ENCODE measurements at regions not wholly inside any gene's neighbourhood (a gene's known extent, or its start where the extent isn't known, plus 50 kb on each side); places are given as distances from the start of the nearest gene placed in this dataset.

- Histone ChIP-seq H3K36me3 (replicated peaks in 1 of 2; ENCODE audit: control insufficient read depth in 1 of 2, insufficient read depth in 2 of 2, low read length in 2 of 2) (no peaks in the 10 kb centered on the region), H3K4me3 (replicated peaks in 1 of 3; ENCODE audit: insufficient read depth in 1 of 3, low read depth in 2 of 3, low read length in 3 of 3) (no peak overlapping the region), H3K4me2 (ENCODE audit: low read depth, low read length) (no peak overlapping the region), H3K4me1 (ENCODE audit: insufficient read depth, low read length) (no peaks in the 10 kb centered on the region), H3K27ac (ENCODE audit: extremely low read length, insufficient read depth, low read length) (no peak overlapping the region), H4K20me1 (ENCODE audit: insufficient read depth, low read length) (no peaks in the 10 kb centered on the region), H3K79me2 (ENCODE audit: insufficient read depth, low read length) (no peaks in the 10 kb centered on the region), H3K27me3 (ENCODE audit: control insufficient read depth in 1 of 2, insufficient read depth in 2 of 2, low read length in 2 of 2) (no peaks in the 10 kb centered on the region; a peak in 1 of 5 replicates), H3K9me3 (ENCODE audit: low read length) (no peaks in the 10 kb centered on the region), H3K9ac (ENCODE audit: insufficient read depth, low read depth, low read length) (no peak overlapping the region), H2AFZ (ENCODE audit: low read length) (no peak overlapping the region)
- POLR2A ChIA-PET = no interaction called here
- in situ Hi-C loops (cut with HindIII; ENCODE audit: extremely low pct_ligation_motif_present, low pct_unique_long_range_greater_than_20kb) (no loop called here), intact Hi-C loops (cut with micrococcal nuclease; ENCODE audit: unreplicated experiment) (no loop called here)
- CTCF ChIA-PET (ENCODE audit: low intra/inter-chr PET ratio, low total read pairs) = no interaction called here
- 14% methylated on average over 4 of the region's 4 CpGs for WGBS (ENCODE audit: low lambda C conversion rate)
- FAIRE-seq (no peak), ATAC-seq (no peak), DNase-seq (ENCODE audit: low spot score) (no peak)
- BruUV-seq (replicated peaks) = no TSS peak
- TF ChIP-seq KMT2B (CRISPR knock-in tag; IDR thresholded peaks at IDR 0.05) = no peak
- peak; percentile 80 for TF ChIP-seq MAFF (IDR thresholded peaks at IDR 0.05; ENCODE audit: low read depth, low read length)
- no peak for TF ChIP-seq EED (CRISPR knock-in tag; IDR thresholded peaks at IDR 0.05)
- TF ChIP-seq MAFK (conservative IDR thresholded peaks at IDR 0.05 in 1 of 2, IDR thresholded peaks at IDR 0.05 in 1 of 2; ENCODE audit: low read length in 2 of 2) = peak; percentile 80 to 84
Observed at GRCh38 chr13:78443839-78444238, 159.5 kb downstream of the POU4F1 start.

GRCh38 chr13:78437781-78438180, 165.6 kb downstream of the POU4F1 start:
- Histone ChIP-seq H3K27me3 (ENCODE audit: control insufficient read depth in 1 of 2, insufficient read depth in 2 of 2, low read length in 2 of 2) (no peaks in the 10 kb centered on the region; a peak in 1 of 5 replicates), H3K4me2 (ENCODE audit: low read depth, low read length) (no peak overlapping the region), H3K27ac (ENCODE audit: extremely low read length, insufficient read depth, low read length) (no peak overlapping the region), H2AFZ (ENCODE audit: low read length) (no peak overlapping the region), H3K4me1 (ENCODE audit: insufficient read depth, low read length) (peaks cover 8% of the 10 kb centered on the region), H3K4me3 (replicated peaks in 1 of 3; ENCODE audit: insufficient read depth in 1 of 3, low read depth in 2 of 3, low read length in 3 of 3) (no peak overlapping the region), H4K20me1 (ENCODE audit: insufficient read depth, low read length) (no peaks in the 10 kb centered on the region), H3K9me3 (ENCODE audit: low read length) (no peaks in the 10 kb centered on the region), H3K79me2 (ENCODE audit: insufficient read depth, low read length) (no peaks in the 10 kb centered on the region), H3K9ac (ENCODE audit: insufficient read depth, low read depth, low read length) (no peak overlapping the region), H3K36me3 (replicated peaks in 1 of 2; ENCODE audit: control insufficient read depth in 1 of 2, insufficient read depth in 2 of 2, low read length in 2 of 2) (no peaks in the 10 kb centered on the region)
- DNase-seq (ENCODE audit: low spot score) (no peak), FAIRE-seq (no peak), ATAC-seq (no peak)
- WGBS (ENCODE audit: low lambda C conversion rate) = 18% methylated on average over 4 of the region's 4 CpGs
- in situ Hi-C loops (cut with HindIII; ENCODE audit: extremely low pct_ligation_motif_present, low pct_unique_long_range_greater_than_20kb) = no loop called here
- POLR2A ChIA-PET = no interaction called here
- intact Hi-C loops (cut with micrococcal nuclease; ENCODE audit: unreplicated experiment) = no loop called here
- CTCF ChIA-PET (ENCODE audit: low intra/inter-chr PET ratio, low total read pairs) = no interaction called here
- no TSS peak for BruUV-seq (replicated peaks)
- TF ChIP-seq GZF1 (CRISPR knock-in tag; IDR thresholded peaks at IDR 0.05) = no peak
- no peak for TF ChIP-seq SRSF9 (IDR thresholded peaks at IDR 0.05; ENCODE audit: borderline replicate concordance, insufficient read depth, low read depth, low read length, poor library complexity, severe bottlenecking)
- no peak for TF ChIP-seq ZNF691 (CRISPR knock-in tag; IDR thresholded peaks at IDR 0.05; ENCODE audit: borderline replicate concordance, low read depth)
- TF ChIP-seq MAFK (conservative IDR thresholded peaks at IDR 0.05 in 1 of 2, IDR thresholded peaks at IDR 0.05 in 1 of 2; ENCODE audit: low read length in 2 of 2) = peak in 1 of 2 experiments; percentile 53; a peak in 3 of 4 replicates
- no peak for TF ChIP-seq ZNF326 (CRISPR knock-in tag; IDR thresholded peaks at IDR 0.05; ENCODE audit: borderline replicate concordance)
- 0 out of 2 replicates have a peak, but pooled peaks have one; percentile 17 for TF ChIP-seq MAFF (IDR thresholded peaks at IDR 0.05; ENCODE audit: low read depth, low read length)
- TF ChIP-seq SRSF4 (IDR thresholded peaks at IDR 0.05; ENCODE audit: low read depth, low read length, poor library complexity, severe bottlenecking) = no peak
- TF ChIP-seq REL (CRISPR knock-in tag; conservative IDR thresholded peaks at IDR 0.05) = no peak

Measured in HepG2 (cell line).